ENCODE measurements at regions not wholly inside any gene's neighbourhood (a gene's known extent, or its start where the extent isn't known, plus 50 kb on each side); places are given as distances from the start of the nearest gene placed in this dataset.

DNA sequence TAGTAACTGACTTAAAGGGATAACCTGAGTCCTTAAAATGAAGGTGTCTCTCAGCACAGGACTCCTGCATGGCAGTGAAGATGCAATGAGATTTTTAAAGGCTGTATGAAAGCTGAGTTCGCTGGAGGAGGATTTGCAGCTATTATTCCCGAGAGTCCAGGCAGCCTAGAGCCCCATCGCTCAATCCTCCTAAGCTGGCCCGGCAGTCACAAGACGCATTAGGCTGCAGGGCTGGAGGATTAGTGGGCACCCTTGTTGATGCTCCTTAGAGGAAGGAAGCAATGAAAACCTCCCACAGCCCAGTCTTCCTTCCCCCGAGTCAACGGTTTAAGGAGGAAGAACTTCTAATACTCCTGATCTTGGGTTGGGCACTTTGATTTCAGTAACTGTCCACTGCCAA lies 239.5 kb downstream of the EFNB2 start:
- no peak for DNase-seq

DNA sequence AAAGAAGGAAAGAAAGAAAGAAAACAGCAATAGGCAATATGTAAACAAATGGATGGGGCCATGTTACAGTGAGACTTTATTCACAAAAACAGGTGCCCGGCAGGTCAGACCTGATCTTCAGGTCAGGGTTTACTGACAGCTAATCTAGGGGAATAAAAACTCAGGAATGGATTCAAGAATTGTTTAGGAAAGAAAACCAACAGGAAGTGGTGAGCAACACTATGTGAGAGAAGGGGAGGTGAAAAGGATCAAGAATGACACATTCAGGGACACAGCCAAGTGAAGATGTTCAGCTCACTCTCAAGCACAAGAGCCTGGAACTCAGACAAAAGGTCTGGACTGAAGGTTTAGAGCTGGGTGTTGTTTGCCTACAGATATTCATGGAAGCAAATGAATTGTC lies 244.5 kb downstream of the EFNB2 start:
- DNase-seq, result no peak

DNA sequence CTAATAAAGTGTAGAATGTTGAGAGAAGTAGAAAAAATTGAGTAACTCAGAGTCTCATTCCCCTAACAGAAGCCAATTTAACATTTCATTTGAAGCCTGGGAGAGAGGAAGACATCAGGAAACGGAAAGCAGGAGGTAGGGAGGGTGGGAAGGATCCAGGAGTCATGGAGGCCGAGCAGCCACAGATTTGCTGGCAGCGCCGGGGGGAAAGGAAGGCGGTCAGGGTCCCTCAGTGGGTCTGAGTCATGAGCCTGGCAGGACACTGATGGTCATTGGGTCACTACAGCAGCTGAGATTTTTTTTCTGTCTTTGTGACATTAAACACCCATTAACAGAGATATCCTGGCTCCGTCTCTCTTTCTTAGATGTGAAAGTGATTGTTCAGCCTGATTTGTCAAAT lies 248.1 kb downstream of the EFNB2 start:
- no peak for DNase-seq

DNA sequence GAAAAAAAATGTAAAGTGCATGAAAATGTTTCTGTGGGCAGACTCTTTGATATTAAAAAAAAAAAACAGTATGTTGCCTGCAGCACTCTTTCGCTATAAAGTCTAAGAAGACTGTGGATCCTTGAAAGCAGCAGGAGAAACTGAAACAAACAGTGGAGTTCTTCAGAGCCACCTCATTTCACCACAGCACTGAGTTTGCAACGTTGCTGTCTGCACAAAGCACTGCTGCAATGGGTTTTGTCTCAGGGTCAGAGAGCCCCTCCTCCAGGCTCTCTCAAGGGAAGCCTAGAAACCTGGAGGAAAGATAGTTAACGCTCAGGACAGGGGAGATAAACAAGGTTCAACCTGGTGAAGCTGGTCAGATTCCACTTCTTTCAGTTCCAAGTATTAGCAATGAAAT lies 248.7 kb downstream of the EFNB2 start:
- DNase-seq, result no peak

DNA sequence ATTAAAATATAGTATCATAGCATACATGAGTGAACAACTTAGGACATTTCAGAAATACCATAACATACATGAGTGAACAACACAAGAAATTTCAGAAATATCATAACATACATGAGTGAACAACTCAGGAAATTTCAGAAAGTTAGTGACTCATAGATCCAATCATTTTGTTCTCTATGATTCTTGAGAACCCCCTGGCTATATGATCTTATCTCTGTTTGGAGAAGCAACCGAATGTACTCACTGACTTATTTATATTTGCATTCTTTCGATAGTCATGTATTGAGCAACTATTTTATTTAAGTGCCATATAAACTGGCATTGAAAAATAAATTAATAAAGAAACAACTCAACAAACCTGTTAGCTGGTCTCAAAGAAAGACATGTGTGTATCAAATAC lies 251.1 kb downstream of the EFNB2 start:
- no peak for DNase-seq

DNA sequence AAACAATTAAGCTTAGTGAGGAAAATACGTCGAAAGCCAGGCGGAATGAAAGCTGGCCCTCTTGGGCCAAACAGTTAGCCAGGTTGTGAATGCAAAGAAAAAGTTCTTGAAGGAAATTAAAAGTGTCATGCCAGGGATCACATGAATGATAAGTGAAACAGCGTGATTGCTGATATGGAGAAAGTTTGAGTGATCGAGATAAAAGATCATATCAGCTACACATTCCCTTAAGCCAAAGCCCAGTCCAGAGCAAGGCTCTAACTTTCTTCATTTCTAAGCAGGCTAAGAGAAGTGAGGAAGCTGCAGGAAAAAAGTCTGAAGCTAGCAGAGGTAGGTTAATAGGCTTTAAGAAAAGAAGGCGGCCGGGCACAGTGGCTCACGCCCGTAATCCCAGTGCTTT lies 254.0 kb downstream of the EFNB2 start:
- no peak for DNase-seq

DNA sequence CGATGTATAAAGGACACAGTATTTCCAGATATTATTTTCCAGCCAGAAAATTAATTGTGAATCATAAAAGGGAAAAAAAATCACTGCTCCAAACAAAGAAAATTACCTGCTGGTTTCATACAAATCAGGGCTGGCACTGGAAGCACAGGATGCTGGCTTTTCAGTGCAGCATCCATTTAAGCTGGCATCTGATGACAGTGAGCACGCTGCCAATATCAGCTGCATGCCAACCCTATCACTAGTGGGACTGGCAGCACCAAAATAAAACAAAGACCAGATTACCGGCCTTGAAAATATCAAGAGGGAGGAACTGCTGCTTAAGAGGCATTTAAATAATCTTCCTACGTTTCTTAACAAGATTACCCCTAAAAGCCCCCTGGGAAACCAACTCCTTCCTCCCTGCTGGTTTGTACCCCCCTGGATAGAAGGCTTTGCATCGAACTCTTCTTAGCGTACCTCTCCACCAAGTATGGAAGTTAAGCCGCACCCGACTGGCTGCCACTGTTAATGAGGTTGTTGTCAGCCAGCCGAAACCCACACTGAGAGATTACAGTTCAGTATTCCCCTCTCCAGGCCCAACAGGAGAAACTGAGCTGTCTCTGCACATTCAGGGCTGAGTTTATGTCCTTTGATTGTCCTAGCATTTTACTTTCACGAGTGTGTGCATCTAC lies 257.8 kb downstream of the EFNB2 start:
- DNase-seq, result no peak

DNA sequence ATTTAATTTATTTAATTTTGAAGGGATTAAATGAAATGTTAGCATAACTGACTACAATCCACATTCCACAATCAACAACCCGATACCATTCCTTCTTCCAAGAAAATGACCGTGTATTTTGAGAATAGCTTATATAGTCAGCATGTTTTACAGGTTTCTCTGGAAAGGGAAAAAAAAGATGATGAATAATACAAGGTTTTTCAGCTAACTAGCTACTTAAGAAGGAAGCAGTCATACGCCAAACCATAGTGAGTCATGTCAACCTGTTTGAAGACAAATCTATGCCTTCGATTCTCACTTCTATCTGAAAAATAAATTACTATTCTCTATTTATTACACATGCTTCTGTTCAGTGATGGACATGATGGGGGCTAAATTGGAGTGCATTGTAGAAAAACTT lies 258.6 kb downstream of the EFNB2 start:
- DNase-seq, result no peak

DNA sequence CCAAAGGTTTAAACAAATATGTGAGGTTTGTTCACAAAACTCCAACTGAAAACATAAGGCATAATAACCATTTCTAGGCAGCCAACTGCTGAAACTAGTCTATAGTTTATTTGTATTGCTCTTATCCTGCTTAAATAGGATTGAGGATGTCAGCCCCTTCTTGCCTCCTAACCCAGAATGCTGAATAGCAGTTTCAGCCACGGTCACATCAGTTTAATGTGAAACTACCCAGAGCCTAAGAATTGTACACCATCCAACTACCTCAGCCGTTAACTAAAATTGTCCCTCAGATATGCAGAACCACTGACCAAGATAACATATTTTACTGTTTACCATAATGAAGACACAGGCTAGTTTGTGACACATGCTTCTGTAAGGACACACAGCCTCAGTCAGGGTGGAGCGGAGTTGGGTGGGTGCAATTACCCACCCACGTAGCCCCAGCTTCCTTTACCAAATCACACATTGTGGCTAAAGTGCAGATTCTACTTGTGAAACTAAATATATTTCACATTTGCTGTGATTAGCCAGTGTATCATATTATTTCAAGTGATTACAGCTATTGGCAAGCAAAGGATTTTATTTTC lies 259.9 kb downstream of the EFNB2 start:
- no peak for DNase-seq

DNA sequence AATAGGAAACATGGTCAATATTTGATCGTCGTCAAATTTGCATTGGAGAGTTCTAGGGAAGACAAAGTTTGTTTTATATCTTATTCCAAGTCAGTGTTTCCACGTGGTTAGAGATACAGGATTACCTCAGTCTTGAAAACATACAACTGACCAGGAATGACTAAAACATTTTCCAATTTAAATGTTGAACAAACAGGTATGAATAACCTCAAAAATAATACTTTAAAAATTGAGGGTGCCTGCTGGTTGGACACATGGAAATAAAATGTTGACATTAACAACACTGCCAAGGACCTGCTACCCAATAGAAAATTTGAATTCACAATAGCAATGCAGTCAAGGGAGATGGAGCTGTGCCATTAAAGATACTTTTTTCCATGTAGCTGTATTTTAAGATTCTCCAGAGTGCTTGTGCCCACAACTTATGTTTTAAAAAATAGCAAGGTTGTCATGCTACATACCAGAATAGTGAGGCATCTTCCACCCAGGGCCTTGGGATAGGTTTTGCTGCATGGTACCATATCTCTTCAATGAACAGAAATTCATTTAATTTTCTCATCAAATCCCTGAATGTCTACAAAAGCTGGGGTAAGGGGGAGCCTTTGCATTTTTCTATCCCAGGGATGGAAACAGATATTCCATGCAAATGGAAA lies 260.8 kb downstream of the EFNB2 start:
- no peak for DNase-seq

DNA sequence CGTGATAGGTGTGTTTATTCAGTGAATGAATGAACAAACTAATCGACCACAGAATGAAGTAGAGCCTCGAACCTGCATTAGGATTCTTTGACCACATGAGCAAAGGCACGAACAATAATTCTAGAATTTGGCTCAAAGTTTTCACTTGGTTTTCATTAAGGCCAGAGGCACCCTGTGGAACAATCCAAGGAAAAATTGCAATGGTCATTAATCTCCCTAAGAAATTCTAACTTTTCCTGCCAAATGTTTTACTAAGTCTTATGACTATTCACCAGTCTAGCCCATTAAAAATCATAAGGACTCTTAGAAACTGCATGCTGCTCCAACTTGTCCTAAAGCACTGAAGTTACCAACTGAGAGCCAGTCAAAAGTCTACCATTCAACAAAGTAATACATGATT lies 271.7 kb downstream of the EFNB2 start:
- DNase-seq, result no peak

DNA sequence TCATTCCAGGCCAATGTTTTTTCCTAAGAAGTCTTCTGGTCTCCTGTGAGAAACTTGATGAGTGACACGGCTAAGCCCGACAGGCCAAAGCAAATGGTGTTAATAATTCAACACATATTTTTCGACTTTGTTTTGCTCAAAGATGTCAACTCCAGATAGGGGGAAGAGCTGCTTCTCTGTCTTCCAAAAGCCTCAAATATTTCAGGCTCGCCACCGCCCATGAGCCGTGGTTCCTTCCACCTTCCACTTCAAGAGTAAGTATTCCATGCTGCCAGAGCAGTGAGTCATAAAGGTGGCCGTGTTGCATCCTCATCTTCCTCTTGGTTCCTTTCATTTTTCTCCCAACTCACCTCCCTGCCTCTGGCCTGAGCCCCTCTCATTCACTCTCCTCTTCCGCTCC lies 272.6 kb downstream of the EFNB2 start:
- DNase-seq, result no peak

DNA sequence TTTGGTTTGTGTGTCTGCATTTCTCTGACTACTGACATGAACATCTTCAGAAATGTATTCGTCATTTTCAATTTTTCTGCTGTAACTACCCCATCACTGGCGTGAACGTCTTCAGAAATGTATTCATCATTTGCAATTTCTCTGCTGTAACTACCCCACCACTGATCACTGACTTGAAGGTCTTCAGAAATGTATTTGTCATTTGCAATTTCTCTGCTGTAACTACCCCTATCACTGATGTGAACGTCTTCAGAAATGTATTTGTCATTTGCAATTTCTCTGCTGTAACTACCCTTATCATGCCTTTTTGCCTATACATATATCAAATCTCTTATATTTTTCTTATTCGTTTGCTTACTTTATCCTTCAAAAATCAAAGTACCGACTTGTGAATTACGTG lies 274.0 kb downstream of the EFNB2 start:
- no peak for DNase-seq

DNA sequence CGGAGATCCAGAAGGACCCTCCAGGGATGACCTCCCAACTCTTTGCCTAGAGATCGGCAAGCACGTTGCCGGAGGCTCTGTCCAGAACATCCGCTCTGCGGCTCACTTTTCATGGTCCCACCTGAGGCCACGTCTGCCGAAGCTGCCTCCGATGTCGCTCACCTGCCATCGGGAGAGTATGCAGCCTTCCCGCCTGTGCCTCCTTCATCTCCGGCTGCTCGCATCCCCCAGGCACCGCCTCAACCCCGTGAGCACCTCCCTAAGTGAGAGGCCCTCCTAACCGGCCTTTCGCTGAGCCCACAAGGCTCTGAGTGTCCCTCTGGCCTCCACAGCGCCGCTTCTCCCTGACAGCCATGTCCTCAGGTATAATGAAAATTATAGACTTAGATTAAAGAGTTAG lies 275.1 kb downstream of the EFNB2 start:
- no peak for DNase-seq

DNA sequence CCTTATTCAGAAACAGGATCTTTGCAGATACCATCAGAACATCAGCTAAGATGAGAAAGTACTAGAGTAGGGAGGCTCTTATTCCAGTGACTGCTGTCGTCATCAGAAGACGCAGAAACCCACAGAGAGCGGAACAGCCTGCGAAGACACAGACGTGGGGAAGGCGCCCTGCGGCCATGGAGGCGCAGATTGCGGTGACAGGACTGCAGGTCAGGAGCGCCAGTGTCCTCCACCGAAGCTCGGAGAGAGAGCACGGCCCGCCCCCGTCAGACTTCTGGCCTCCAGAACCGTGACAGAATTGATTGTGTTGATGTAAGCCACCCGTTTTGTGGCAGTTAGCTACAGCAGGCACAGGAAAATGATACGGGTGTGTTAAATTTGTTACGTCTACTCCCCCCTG lies 275.5 kb downstream of the EFNB2 start:
- DNase-seq, result no peak

DNA sequence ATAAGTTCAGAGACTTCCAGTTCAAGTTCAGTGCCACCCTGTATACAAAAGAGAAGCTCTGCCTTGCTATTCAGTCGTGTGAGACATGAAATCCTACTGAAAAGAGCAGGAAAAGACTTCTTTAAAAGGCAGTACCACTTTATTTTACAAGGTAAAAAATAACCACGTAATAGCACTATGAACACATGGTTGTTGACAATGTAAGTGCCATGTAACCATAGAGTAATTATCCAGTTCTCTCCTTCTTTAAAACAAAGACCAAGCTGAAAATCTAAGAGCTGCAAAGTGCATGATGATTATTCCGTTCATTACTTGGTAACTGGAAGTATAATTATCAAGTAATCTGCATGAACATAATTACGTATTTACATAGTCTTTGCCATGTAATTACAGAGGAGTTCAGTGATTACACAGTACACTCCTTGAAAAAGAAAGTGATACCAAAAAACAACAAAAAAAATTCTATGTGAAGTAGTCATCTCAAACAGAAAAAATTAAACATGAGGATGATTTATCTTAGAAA lies 288.7 kb downstream of the EFNB2 start:
- no peak for DNase-seq

DNA sequence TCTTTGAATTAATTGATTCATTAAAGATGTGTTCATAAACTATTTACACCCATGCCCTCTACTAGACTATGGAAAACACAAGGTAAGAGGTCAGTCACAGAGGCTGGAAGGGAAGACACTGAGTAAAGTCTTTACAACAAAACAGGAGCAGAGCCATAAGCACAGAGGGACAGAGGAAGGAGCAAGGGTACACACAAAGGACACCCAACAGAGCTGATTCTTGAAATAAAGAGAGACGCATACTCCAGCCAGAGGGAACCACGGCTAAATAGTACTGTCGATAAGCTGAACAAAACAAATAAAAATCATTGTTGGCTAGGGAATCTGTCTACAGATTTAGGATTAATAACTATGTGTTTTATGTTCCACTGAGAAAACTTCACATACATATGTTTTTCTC lies 289.2 kb downstream of the EFNB2 start:
- DNase-seq, result no peak

DNA sequence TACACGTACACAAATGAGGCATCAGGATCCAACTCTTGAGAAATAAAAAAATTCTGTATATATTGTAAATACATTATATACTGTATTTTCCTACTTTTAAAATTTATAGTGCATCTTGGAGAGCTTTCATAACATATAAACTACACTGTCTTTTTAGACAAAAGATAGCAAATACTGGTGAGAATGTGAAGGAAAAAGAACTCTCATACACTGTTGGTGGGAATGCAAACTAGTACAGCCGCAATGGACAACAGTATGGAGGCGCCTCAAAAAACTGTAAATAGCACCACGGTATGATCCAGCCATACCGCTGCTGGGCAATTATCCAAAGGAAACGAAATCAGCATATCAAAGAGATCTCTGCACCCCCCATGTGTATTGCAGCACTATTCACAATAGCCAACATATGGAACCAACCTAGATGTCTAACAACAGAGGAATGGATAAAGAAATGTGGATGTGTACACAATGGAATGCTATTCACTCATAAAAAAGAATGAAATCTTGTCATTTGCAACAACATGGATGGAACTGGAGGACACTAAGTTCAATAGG lies 292.4 kb downstream of the EFNB2 start:
- no peak for DNase-seq

DNA sequence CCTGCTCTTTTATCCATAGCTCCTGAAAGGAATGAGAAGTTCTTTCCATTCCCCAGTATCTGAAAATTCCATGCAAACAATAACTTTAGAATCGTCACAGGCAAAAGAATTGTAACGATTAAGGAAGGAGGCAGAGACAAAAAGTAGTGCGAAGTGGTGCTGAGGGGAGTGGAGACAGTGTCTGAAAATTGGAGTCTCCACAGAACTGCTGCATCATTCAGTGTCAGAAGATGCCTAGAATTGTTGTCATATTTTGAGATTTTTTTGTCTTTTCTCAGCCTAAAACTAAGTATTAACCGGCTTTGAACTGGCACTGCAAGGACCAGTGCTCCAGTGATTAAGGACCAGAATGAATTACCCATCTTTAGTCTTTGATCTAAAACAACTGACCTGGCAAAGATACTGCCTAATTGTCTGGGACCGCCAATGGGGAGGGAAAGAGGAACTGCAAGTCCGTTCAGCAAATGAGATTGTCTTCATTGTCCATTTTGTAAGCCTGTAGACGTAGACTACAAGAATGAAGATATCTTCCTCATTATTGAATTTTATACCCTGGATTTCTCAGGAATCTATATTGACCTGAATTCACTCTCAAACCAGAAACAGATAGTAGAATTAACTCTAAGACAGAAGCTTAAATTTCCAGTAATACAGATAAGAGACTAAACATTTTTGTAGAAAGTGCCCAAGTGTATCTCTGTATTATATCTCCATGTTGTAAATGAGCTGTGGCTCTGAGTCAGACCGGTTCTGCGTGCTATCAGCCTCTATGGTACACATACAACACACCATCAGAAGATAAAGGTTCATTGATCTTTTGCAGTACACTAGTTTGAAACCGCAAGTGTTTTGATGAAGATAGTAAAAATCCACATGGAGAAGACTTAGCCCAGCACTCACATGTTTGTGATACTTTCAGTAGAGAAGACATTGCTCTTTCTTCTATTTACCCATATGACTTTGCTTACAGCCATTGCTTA lies 293.2 kb downstream of the EFNB2 start:
- no peak for DNase-seq

DNA sequence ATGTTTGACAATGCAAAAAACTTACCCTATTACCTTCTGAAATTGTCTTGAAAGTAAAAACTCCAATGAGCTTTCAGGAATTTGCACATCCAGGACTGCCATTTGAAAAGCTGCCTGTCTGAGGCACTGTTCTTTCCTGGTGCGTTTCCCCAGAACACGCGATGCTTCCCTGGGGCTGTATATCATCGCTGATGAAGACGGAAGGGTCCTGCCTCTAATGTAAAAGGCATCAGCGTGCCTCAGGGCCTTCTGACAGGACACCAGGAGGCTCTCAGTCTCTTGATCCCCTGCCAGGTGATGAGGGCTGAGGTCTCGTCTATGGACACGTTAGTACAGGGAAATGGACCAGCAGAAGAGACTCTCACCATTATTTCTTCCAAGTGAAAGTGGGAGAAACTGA lies 296.8 kb downstream of the EFNB2 start:
- DNase-seq, result no peak

DNA sequence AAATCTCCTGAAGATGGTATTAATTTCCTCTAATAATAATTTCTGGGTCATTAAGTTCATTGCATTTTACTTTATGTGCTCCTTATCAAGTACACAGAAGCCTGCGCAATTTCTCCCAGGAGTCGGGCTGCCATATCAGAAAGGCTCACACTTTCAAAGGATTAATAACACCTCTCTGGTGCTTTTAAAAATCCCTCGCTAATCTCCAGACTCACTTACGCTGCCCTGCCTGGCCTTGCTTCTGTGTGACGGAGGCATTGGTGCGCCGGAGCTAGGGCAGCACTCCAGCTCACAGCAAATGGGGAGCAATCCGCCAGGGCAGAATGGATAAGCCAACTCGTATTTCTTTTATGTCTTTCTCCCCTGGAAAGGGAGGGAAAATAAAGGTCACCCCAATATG lies 300.8 kb downstream of the EFNB2 start:
- DNase-seq, result no peak

DNA sequence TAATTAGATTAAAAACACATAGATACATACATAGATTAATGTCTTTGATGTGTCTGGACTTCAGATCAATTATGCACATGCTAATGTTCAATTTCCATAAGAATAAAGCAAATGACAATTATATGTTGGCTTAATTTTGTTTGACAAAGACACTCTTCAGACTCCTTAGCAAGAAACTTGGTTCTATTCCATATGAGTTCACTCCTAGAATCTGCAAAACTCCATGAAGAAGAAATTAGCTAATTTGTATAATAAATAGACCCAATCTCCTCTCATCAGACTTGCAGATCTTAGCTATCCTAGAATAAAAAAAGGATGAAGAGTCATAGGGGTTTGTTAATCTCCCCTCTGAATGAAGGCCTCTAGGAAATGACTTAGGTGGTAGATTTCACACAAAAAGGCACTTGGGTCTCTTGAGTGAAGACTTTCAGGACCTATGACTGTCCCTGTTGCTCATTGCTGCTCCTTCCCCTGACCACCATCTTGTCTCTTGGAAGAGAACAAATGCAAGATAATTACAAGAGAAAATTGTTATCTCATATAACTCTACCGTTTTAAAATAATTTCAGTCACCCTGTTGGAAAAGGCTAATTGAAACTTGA lies 302.2 kb downstream of the EFNB2 start:
- DNase-seq, result no peak

DNA sequence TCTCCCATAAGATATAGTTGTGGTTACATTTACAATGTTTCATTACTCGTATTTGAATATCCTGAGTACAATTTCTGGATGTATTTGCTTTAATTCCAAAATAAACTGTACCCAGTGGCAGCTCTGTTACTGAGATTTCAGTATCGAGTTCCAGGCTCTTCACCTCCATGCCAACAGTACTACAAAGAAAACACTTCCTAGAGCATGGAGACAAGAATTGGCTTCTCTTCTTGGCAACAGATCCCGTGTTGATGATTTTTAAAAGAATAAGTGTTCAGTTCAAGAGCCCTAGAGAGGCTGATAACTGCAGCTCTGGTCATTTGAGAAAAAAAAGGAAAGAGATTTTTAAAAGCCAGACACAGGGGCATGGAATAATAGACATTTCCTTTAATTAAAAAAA lies 302.8 kb downstream of the EFNB2 start:
- DNase-seq, result no peak
